NCI-H510A (cell line): ENCODE measurements at regions not wholly inside any gene's neighbourhood (a gene's known extent, or its start where the extent isn't known, plus 50 kb on each side); places are given as distances from the start of the nearest gene placed in this dataset.

Experiments used
- DNase-seq: peaks from one replicate; lab custom pipeline; 2025; lab: John Stamatoyannopoulos, UW

GRCh38 chr20:6956056-6956455 is 188.6 kb downstream of the BMP2 start:
- DNase-seq: no peak

GRCh38 chr20:6956574-6956973 is 189.1 kb downstream of the BMP2 start:
- DNase-seq: no peak

- DNase-seq: no peak
These were observed 192.4 kb downstream of the BMP2 start for GRCh38 chr20:6959900-6960312.

- DNase-seq: no peak
These were observed 199.2 kb downstream of the BMP2 start for GRCh38 chr20:6966721-6967120.

- no peak for DNase-seq
These were observed 207.4 kb downstream of the BMP2 start for GRCh38 chr20:6974838-6975237.

- no peak for DNase-seq
These were observed 207.8 kb downstream of the BMP2 start for GRCh38 chr20:6975311-6975710.

GRCh38 chr20:6976106-6976900 is 208.8 kb downstream of the BMP2 start:
- DNase-seq: no peak

GRCh38 chr20:6979621-6980020 is 212.1 kb downstream of the BMP2 start:
- DNase-seq: no peak

- DNase-seq: no peak
These were observed 225.5 kb downstream of the BMP2 start for GRCh38 chr20:6993011-6993410.

GRCh38 chr20:6993511-6993910 is 226.0 kb downstream of the BMP2 start:
- DNase-seq: no peak

GRCh38 chr20:6994452-6994851 is 227.0 kb downstream of the BMP2 start:
- no peak for DNase-seq

- no peak for DNase-seq
These were observed 231.4 kb downstream of the BMP2 start for GRCh38 chr20:6998909-6999308.

GRCh38 chr20:6999381-6999780 is 231.9 kb downstream of the BMP2 start:
- no peak for DNase-seq

GRCh38 chr20:7003598-7003997 is 236.1 kb downstream of the BMP2 start:
- DNase-seq: no peak

GRCh38 chr20:7004801-7005200 is 237.3 kb downstream of the BMP2 start:
- DNase-seq: no peak

- DNase-seq: no peak
These were observed 243.0 kb downstream of the BMP2 start for GRCh38 chr20:7010527-7010926.

- DNase-seq: peak; percentile 89
These were observed 247.8 kb downstream of the BMP2 start for GRCh38 chr20:7015257-7015656.

- DNase-seq: no peak
These were observed 255.1 kb downstream of the BMP2 start for GRCh38 chr20:7022597-7022996.

GRCh38 chr20:7025635-7026034 is 258.1 kb downstream of the BMP2 start:
- DNase-seq: no peak

GRCh38 chr20:7029019-7029418 is 261.5 kb downstream of the BMP2 start:
- DNase-seq: no peak

GRCh38 chr20:7031222-7031621 is 263.7 kb downstream of the BMP2 start:
- no peak for DNase-seq

GRCh38 chr20:7038029-7038428 is 270.5 kb downstream of the BMP2 start:
- no peak for DNase-seq

- no peak for DNase-seq
These were observed 290.1 kb downstream of the BMP2 start for GRCh38 chr20:7057611-7058010.

GRCh38 chr20:7078804-7079203 is 311.3 kb downstream of the BMP2 start:
- no peak for DNase-seq
